ENCODE measurements at regions not wholly inside any gene's neighbourhood (a gene's known extent, or its start where the extent isn't known, plus 50 kb on each side); places are given as distances from the start of the nearest gene placed in this dataset.

- no peak for TF ChIP-seq EZH2 (IDR thresholded peaks at IDR 0.05; ENCODE audit: borderline replicate concordance, low read length)
- TF ChIP-seq CTCF (IDR thresholded peaks at IDR 0.05; ENCODE audit: low read length): no peak
Observed at GRCh38 chr12:115619061-115619460, 658.4 kb downstream of the MED13L start.

Data from OCI-LY1 (cell line).